ENCODE measurements at regions not wholly inside any gene's neighbourhood (a gene's known extent, or its start where the extent isn't known, plus 50 kb on each side); places are given as distances from the start of the nearest gene placed in this dataset.
"Not testable (repeated sequence)": the region's sequence is repeated elsewhere in the genome, so short reads cannot be mapped to it uniquely, and the experiment has no call there.

- Histone ChIP-seq H3K27me3 (ENCODE audit: control insufficient read depth, insufficient read depth, low read length) (no peaks in the 10 kb centered on the region), H3K27ac (ENCODE audit: low read depth, low read length) (no peak overlapping the region), H3K4me1 (ENCODE audit: control insufficient read depth, insufficient read depth, low read length) (no peaks in the 10 kb centered on the region), H3K36me3 (ENCODE audit: control insufficient read depth, insufficient read depth, low read length) (no peaks in the 10 kb centered on the region), H3K4me3 (ENCODE audit: low read depth, low read length) (no peak overlapping the region), H3K9ac (ENCODE audit: low read length) (no peak overlapping the region), H3K9me3 (ENCODE audit: control insufficient read depth, insufficient read depth, low read depth, low read length) (0 out of 2 replicates have a peak, but pooled peaks cover 4% of the 10 kb centered on the region)
Measured at GRCh38 chr7:140283472-140283871, 106.7 kb upstream of the KDM7A start.

GRCh38 chr7:140281960-140282359 is 105.2 kb upstream of the KDM7A start:
- no peak overlapping the region for H3K9ac ChIP-seq (ENCODE audit: low read length)
- H3K36me3 ChIP-seq (ENCODE audit: control insufficient read depth, insufficient read depth, low read length) = no peaks in the 10 kb centered on the region
- H3K4me3 ChIP-seq (ENCODE audit: low read depth, low read length) = no peak overlapping the region

GRCh38 chr7:140281255-140281654 is 104.5 kb upstream of the KDM7A start:
- Histone ChIP-seq H3K27ac (ENCODE audit: low read depth, low read length) (no peak overlapping the region), H3K9ac (ENCODE audit: low read length) (no peak overlapping the region), H3K4me1 (ENCODE audit: control insufficient read depth, insufficient read depth, low read length) (no peaks in the 10 kb centered on the region), H3K4me3 (ENCODE audit: low read depth, low read length) (no peak overlapping the region), H3K27me3 (ENCODE audit: control insufficient read depth, insufficient read depth, low read length) (no peaks in the 10 kb centered on the region), H3K36me3 (ENCODE audit: control insufficient read depth, insufficient read depth, low read length) (no peaks in the 10 kb centered on the region), H3K9me3 (ENCODE audit: control insufficient read depth, insufficient read depth, low read depth, low read length) (0 out of 2 replicates have a peak, but pooled peaks cover 4% of the 10 kb centered on the region)

More at GRCh38 chr7:140281960-140282359, 105.2 kb upstream of the KDM7A start:
- H3K4me1 ChIP-seq (ENCODE audit: control insufficient read depth, insufficient read depth, low read length) = no peaks in the 10 kb centered on the region
- no peak overlapping the region for H3K27ac ChIP-seq (ENCODE audit: low read depth, low read length)
- no peaks in the 10 kb centered on the region for H3K27me3 ChIP-seq (ENCODE audit: control insufficient read depth, insufficient read depth, low read length)
- 0 out of 2 replicates have a peak, but pooled peaks cover 4% of the 10 kb centered on the region for H3K9me3 ChIP-seq (ENCODE audit: control insufficient read depth, insufficient read depth, low read depth, low read length)

GRCh38 chr7:140276001-140276400 is 99.2 kb upstream of the KDM7A start:
- Histone ChIP-seq H3K27ac (ENCODE audit: low read depth, low read length) (no peak overlapping the region), H3K9ac (ENCODE audit: low read length) (no peak overlapping the region), H3K9me3 (ENCODE audit: control insufficient read depth, insufficient read depth, low read depth, low read length) (no peaks in the 10 kb centered on the region), H3K4me1 (ENCODE audit: control insufficient read depth, insufficient read depth, low read length) (no peaks in the 10 kb centered on the region; the same call in 1 of the 2 replicates), H3K27me3 (ENCODE audit: control insufficient read depth, insufficient read depth, low read length) (no peaks in the 10 kb centered on the region), H3K4me3 (ENCODE audit: low read depth, low read length) (no peak overlapping the region), H3K36me3 (ENCODE audit: control insufficient read depth, insufficient read depth, low read length) (no peaks in the 10 kb centered on the region)

- Histone ChIP-seq H3K9ac (ENCODE audit: low read length) (no peak overlapping the region), H3K4me3 (ENCODE audit: low read depth, low read length) (no peak overlapping the region), H3K4me1 (ENCODE audit: control insufficient read depth, insufficient read depth, low read length) (no peaks in the 10 kb centered on the region; the same call in 1 of the 2 replicates), H3K27ac (ENCODE audit: low read depth, low read length) (no peak overlapping the region), H3K27me3 (ENCODE audit: control insufficient read depth, insufficient read depth, low read length) (no peaks in the 10 kb centered on the region), H3K9me3 (ENCODE audit: control insufficient read depth, insufficient read depth, low read depth, low read length) (no peaks in the 10 kb centered on the region), H3K36me3 (ENCODE audit: control insufficient read depth, insufficient read depth, low read length) (no peaks in the 10 kb centered on the region)
Measured at GRCh38 chr7:140275069-140275965, 98.5 kb upstream of the KDM7A start.

- Histone ChIP-seq H3K36me3 (ENCODE audit: control insufficient read depth, insufficient read depth, low read length) (no peaks in the 10 kb centered on the region), H3K27me3 (ENCODE audit: control insufficient read depth, insufficient read depth, low read length) (no peaks in the 10 kb centered on the region), H3K4me1 (ENCODE audit: control insufficient read depth, insufficient read depth, low read length) (no peaks in the 10 kb centered on the region; the same call in 1 of the 2 replicates), H3K4me3 (ENCODE audit: low read depth, low read length) (no peak overlapping the region), H3K27ac (ENCODE audit: low read depth, low read length) (no peak overlapping the region), H3K9ac (ENCODE audit: low read length) (no peak overlapping the region), H3K9me3 (ENCODE audit: control insufficient read depth, insufficient read depth, low read depth, low read length) (no peaks in the 10 kb centered on the region)
Measured at GRCh38 chr7:140273417-140273816, 96.6 kb upstream of the KDM7A start.

- not testable (repeated sequence) for H3K4me1 ChIP-seq (ENCODE audit: control insufficient read depth, insufficient read depth, low read length); H3K36me3 ChIP-seq (ENCODE audit: control insufficient read depth, insufficient read depth, low read length); H3K4me3 ChIP-seq (ENCODE audit: low read depth, low read length); H3K9me3 ChIP-seq (ENCODE audit: control insufficient read depth, insufficient read depth, low read depth, low read length); H3K27ac ChIP-seq (ENCODE audit: low read depth, low read length); H3K27me3 ChIP-seq (ENCODE audit: control insufficient read depth, insufficient read depth, low read length); H3K9ac ChIP-seq (ENCODE audit: low read length)
Measured at GRCh38 chr7:140271643-140271968, 94.8 kb upstream of the KDM7A start.

- Histone ChIP-seq H3K9ac (ENCODE audit: low read length) (no peak overlapping the region), H3K9me3 (ENCODE audit: control insufficient read depth, insufficient read depth, low read depth, low read length) (no peaks in the 10 kb centered on the region), H3K4me3 (ENCODE audit: low read depth, low read length) (no peak overlapping the region), H3K36me3 (ENCODE audit: control insufficient read depth, insufficient read depth, low read length) (no peaks in the 10 kb centered on the region), H3K27me3 (ENCODE audit: control insufficient read depth, insufficient read depth, low read length) (no peaks in the 10 kb centered on the region), H3K4me1 (ENCODE audit: control insufficient read depth, insufficient read depth, low read length) (0 out of 2 replicates have a peak, but pooled peaks cover 4% of the 10 kb centered on the region), H3K27ac (ENCODE audit: low read depth, low read length) (no peak overlapping the region)
Measured at GRCh38 chr7:140269004-140269638, 92.3 kb upstream of the KDM7A start.

GRCh38 chr7:140267381-140268226 is 90.8 kb upstream of the KDM7A start:
- Histone ChIP-seq H3K4me3 (ENCODE audit: low read depth, low read length) (no peak overlapping the region), H3K9ac (ENCODE audit: low read length) (no peak overlapping the region), H3K27me3 (ENCODE audit: control insufficient read depth, insufficient read depth, low read length) (no peaks in the 10 kb centered on the region), H3K27ac (ENCODE audit: low read depth, low read length) (no peak overlapping the region), H3K36me3 (ENCODE audit: control insufficient read depth, insufficient read depth, low read length) (no peaks in the 10 kb centered on the region), H3K9me3 (ENCODE audit: control insufficient read depth, insufficient read depth, low read depth, low read length) (no peaks in the 10 kb centered on the region), H3K4me1 (ENCODE audit: control insufficient read depth, insufficient read depth, low read length) (0 out of 2 replicates have a peak, but pooled peaks cover 4% of the 10 kb centered on the region)

GRCh38 chr7:140263277-140263676 is 86.5 kb upstream of the KDM7A start:
- Histone ChIP-seq H3K36me3 (ENCODE audit: control insufficient read depth, insufficient read depth, low read length) (no peaks in the 10 kb centered on the region), H3K9me3 (ENCODE audit: control insufficient read depth, insufficient read depth, low read depth, low read length) (no peaks in the 10 kb centered on the region), H3K27me3 (ENCODE audit: control insufficient read depth, insufficient read depth, low read length) (no peaks in the 10 kb centered on the region), H3K4me1 (ENCODE audit: control insufficient read depth, insufficient read depth, low read length) (0 out of 2 replicates have a peak, but pooled peaks cover 4% of the 10 kb centered on the region), H3K27ac (ENCODE audit: low read depth, low read length) (no peak overlapping the region), H3K9ac (ENCODE audit: low read length) (no peak overlapping the region), H3K4me3 (ENCODE audit: low read depth, low read length) (no peak overlapping the region)

Measured in HUES6 (cell line).